Spleen (tissue), 11 donors: ENCODE measurements at regions not wholly inside any gene's neighbourhood (a gene's known extent, or its start where the extent isn't known, plus 50 kb on each side); places are given as distances from the start of the nearest gene placed in this dataset.
A peak's percentile ranks its signal among the peaks of the same experiment; 100 is the strongest.

Source experiments
- DNase-seq: peaks from one replicate; pipeline ENCODE4 v3.0.0-alpha.2; 2020
- H3K27ac ChIP-seq, 8 donors: fragments of 200-600 bp; sonication (generic) in 7 of 8; 1 replicate in 4 of 8; 2 replicates in 4 of 8; pipeline versions ENCODE4 v1.5.0 to v1.8.0; 2016 to 2021; ENCODE audit warnings: inconsistent platforms in 4 of 8, mild to moderate bottlenecking in 4 of 8, moderate library complexity in 1 of 8
- H3K27me3 ChIP-seq, 7 donors: fragments of 200-600 bp; sonication (generic) in 6 of 7; replicated peaks in 1 of 7; 1 replicate in 4 of 7; 2 replicates in 3 of 7; pipeline versions ENCODE4 v1.5.0 to v1.8.0; 2016 to 2021; ENCODE audit warnings: inconsistent platforms in 3 of 7, mild to moderate bottlenecking in 1 of 7
- H3K36me3 ChIP-seq, 6 donors: fragments of 200-600 bp; sonication (generic) in 5 of 6; 1 replicate in 4 of 6; 2 replicates in 2 of 6; pipeline versions ENCODE4 v1.5.0 to v1.8.0; 2016 to 2021; ENCODE audit warnings: inconsistent platforms in 2 of 6
- H3K4me1 ChIP-seq, 6 donors: fragments of 200-600 bp; sonication (generic) in 5 of 6; 1 replicate in 3 of 6; 2 replicates in 3 of 6; pipeline versions ENCODE4 v1.5.0 to v1.8.0; 2016 to 2021; ENCODE audit warnings: inconsistent platforms in 3 of 6
- H3K4me3 ChIP-seq, 8 donors: fragments of 200-600 bp; sonication (generic) in 7 of 8; 1 replicate in 4 of 8; 2 replicates in 4 of 8; pipeline versions ENCODE4 v1.5.0 to v1.8.0; 2016 to 2021; ENCODE audit warnings: inconsistent platforms in 4 of 8, mild to moderate bottlenecking in 4 of 8, moderate library complexity in 2 of 8
- H3K9me3 ChIP-seq, 8 donors: fragments of 200-600 bp; sonication (generic) in 7 of 8; 1 replicate in 4 of 8; 2 replicates in 4 of 8; pipeline versions ENCODE4 v1.5.0 to v1.8.0; 2016 to 2021; ENCODE audit warnings: inconsistent platforms in 4 of 8
- CTCF ChIP-seq, 11 experiments: fragments of 200-600 bp in 7 of 11; fragments of 450-650 bp in 4 of 11; sonication (generic) in 4 of 11; IDR thresholded peaks in 8 of 11; conservative IDR thresholded peaks in 3 of 11; 1 replicate in 7 of 11; 2 replicates in 4 of 11; pipeline versions ENCODE4 v1.4.0 to v1.8.0; 2016 to 2021; ENCODE audit warnings: antibody characterized with exemption in 11 of 11, inconsistent platforms in 4 of 11, mild to moderate bottlenecking in 1 of 11
- POLR2A ChIP-seq, 3 donors: fragments of 450-650 bp; IDR thresholded peaks; one replicate each; pipeline ENCODE4 v1.5.1; 2017; ENCODE audit warnings: antibody characterized with exemption in 3 of 3, mild to moderate bottlenecking in 1 of 3
- POLR2AphosphoS5 ChIP-seq, 3 donors: sonication (generic); formaldehyde crosslinking; IDR thresholded peaks; one replicate each; pipeline ENCODE4 v1.5.1; 2017; ENCODE audit warnings: antibody characterized with exemption in 3 of 3
- WGBS, 5 donors: extraction: QIAGEN DNeasy Blood & Tissue Kit in 3 of 5; methylation state at CpG; one replicate each; pipeline versions ENCODE4 v1.1.5 to v1.1.7; 2013 to 2018; 5-methylcytosine and 5-hydroxymethylcytosine counted together
- intact Hi-C: fragments of 100-400 bp; cut with DNase I; formaldehyde crosslinking; loops from one replicate; pipeline ENCODE4 v1.15.0; 2023; ENCODE audit warnings: low total_unique reads
- donor health status: healthy with polysubstance abuse.
- donor health status: DM: no; HTN: no; CAD: no; lungs with moderate emphysema.
- donor health status: DM: no; HTN: no; CAD: no.
- donor health status: Bipolar disorder and iron deficiency.
- donor health status: healthy.
- donor health status: DM: no; HTN: no; CAD: no.
- donor health status: DM: yes; HTN: yes; CAD: no.

DNA sequence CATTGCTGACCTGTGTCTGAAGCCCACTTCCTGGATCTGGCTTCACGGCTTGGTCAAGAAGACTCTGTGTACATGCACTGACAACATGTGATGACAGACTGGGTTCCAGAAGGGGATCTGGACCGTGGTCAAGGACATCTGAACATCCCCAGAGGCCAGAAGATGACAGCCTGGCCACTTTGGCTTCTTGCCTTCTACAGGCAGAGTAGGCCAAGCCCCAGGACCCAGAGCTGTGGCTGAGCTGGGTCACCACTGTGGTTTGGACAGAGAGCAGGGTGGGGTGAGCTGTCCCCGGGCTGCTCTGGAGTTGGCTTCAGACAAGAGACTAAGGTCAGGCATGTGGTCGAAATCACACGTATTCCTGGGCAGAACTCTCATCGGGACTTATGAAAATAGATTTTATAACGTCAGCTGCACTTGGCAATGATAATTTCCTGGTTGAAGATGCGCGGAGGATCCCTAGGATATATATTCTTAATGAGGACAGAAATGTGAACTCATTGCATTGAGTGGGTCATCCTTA lies 114.1 kb upstream of the FRMD4B start:
- peak overlapping the region in 5 of 8 donors; percentile 9 to 50 (median 21) for H3K27ac ChIP-seq
- DNase-seq = no peak
- intact Hi-C loops = no loop called here
- no peaks in the 10 kb centered on the region for H3K36me3 ChIP-seq
- peaks cover 0 to 20% (median 8%) of the 10 kb centered on the region in 6 donors for H3K4me1 ChIP-seq
- no peaks in the 10 kb centered on the region for H3K27me3 ChIP-seq
- TF ChIP-seq CTCF (IDR thresholded peaks at IDR 0.05 in 8 of 11, conservative IDR thresholded peaks at IDR 0.05 in 3 of 11) (no peak), POLR2AphosphoS5 (IDR thresholded peaks at IDR 0.05) (peak in 1 of 3 donors; percentile 27), POLR2A (IDR thresholded peaks at IDR 0.05) (no peak)
- no peak overlapping the region for H3K4me3 ChIP-seq
- no peaks in the 10 kb centered on the region for H3K9me3 ChIP-seq
- 56 to 80% (median 63%) methylated on average over 9 of the region's 9 CpGs for WGBS, 5 donors

DNA sequence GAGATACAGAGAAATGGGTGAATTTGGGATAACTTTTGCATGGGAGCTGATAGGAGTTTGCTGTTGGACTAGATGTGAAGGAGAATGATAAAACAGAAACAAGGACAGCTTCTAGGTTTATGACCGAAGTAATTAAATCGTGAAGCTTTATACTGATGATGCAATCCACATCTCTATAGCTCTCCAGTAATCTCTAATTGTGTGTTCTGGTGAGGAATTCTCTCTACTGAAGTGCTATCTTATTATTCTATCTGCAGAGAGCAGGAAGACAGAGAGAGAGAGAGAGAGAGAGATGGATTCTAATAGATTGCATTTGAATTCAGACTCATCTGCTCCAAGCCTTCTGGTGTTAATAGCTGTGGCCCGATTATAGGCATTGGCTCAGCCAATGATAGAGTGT lies 113.5 kb upstream of the FRMD4B start:
- H3K4me1 ChIP-seq = peaks cover 0 to 19% (median 8%) of the 10 kb centered on the region in 6 donors
- H3K36me3 ChIP-seq = no peaks in the 10 kb centered on the region
- 67 to 93% (median 85%) methylated on average over 3 of the region's 3 CpGs for WGBS, 5 donors
- no peak for DNase-seq
- no peak overlapping the region for H3K4me3 ChIP-seq
- H3K9me3 ChIP-seq = no peaks in the 10 kb centered on the region
- H3K27ac ChIP-seq = peak overlapping the region in 3 of 8 donors; percentile 9 to 50 (median 12)
- H3K27me3 ChIP-seq = no peaks in the 10 kb centered on the region
- intact Hi-C loops = no loop called here
- TF ChIP-seq CTCF (IDR thresholded peaks at IDR 0.05 in 8 of 11, conservative IDR thresholded peaks at IDR 0.05 in 3 of 11) (no peak), POLR2AphosphoS5 (IDR thresholded peaks at IDR 0.05) (no peak), POLR2A (IDR thresholded peaks at IDR 0.05) (no peak)

DNA sequence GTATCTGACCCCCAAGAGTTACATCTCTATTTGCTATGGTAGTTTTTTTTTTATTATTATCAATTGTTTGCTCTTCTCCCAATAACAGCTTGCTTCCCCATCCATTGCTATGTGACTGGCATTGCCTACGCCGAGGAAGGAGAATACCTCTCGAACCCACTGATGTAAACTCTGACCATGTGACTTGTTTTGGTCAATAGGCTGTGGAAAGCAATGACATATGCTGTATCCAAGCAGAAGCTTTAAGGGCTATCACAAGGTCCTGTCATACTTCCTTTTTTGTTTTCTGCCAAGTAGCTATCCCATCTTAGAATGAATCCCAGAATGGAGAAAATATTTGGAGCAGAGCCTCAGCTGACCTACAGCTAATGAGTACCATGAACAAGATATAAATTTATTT lies 111.0 kb upstream of the FRMD4B start:
- DNase-seq = no peak
- H3K27me3 ChIP-seq = no peaks in the 10 kb centered on the region
- H3K4me3 ChIP-seq = no peak overlapping the region
- H3K27ac ChIP-seq = no peak overlapping the region
- no peaks in the 10 kb centered on the region for H3K36me3 ChIP-seq
- intact Hi-C loops = no loop called here
- H3K9me3 ChIP-seq = no peaks in the 10 kb centered on the region
- TF ChIP-seq CTCF (IDR thresholded peaks at IDR 0.05 in 8 of 11, conservative IDR thresholded peaks at IDR 0.05 in 3 of 11) (no peak), POLR2A (IDR thresholded peaks at IDR 0.05) (no peak), POLR2AphosphoS5 (IDR thresholded peaks at IDR 0.05) (no peak)
- peaks cover 0 to 23% (median 10%) of the 10 kb centered on the region in 6 donors for H3K4me1 ChIP-seq
- WGBS, 5 donors = 88 to 96% (median 92%) methylated on average over 3 of the region's 3 CpGs

GRCh38 chr3:69494185-69494584 lies 108.3 kb upstream of the FRMD4B start:
- no peaks in the 10 kb centered on the region for H3K36me3 ChIP-seq
- 55 to 67% (median 58%) methylated on average over 3 of the region's 3 CpGs for WGBS, 5 donors
- no peak for TF ChIP-seq CTCF (IDR thresholded peaks at IDR 0.05 in 8 of 11, conservative IDR thresholded peaks at IDR 0.05 in 3 of 11)
- TF ChIP-seq POLR2A (IDR thresholded peaks at IDR 0.05) = no peak
- no peak for TF ChIP-seq POLR2AphosphoS5 (IDR thresholded peaks at IDR 0.05)

More at GRCh38 chr3:69494185-69494584, 108.3 kb upstream of the FRMD4B start:
- Histone ChIP-seq H3K27ac (no peak overlapping the region), H3K4me1 (peaks cover 0 to 21% (median 0%) of the 10 kb centered on the region in 6 donors), H3K27me3 (no peaks in the 10 kb centered on the region), H3K9me3 (no peaks in the 10 kb centered on the region), H3K4me3 (no peak overlapping the region)
- no peak for DNase-seq
- intact Hi-C loops = no loop called here
